Epithelial cell of esophagus (primary cell): ENCODE measurements at regions not wholly inside any gene's neighbourhood (a gene's known extent, or its start where the extent isn't known, plus 50 kb on each side); places are given as distances from the start of the nearest gene placed in this dataset.

Experiments
- DNase-seq: peaks from one replicate; pipeline ENCODE4 v3.0.0; 2010; ENCODE audit warnings: low read depth
- H3K4me3 ChIP-seq: 2 replicates; pipeline ENCODE4 v1.5.1; 2011; ENCODE audit warnings: mild to moderate bottlenecking, low read length, control low read depth
- TF ChIP-seq, protein P1 (sequence below): IDR thresholded peaks from 2 replicates; pipeline ENCODE4 v1.5.1; 2011; ENCODE audit warnings: low read depth, mild to moderate bottlenecking, low read length, control low read depth, inconsistent platforms; ENCODE audit not compliant: insufficient read depth; ENCODE audit errors: missing control alignments

GRCh38 chr21:19922122-19922521 is 1076.1 kb upstream of the NCAM2 start:
- no peak for DNase-seq
- H3K4me3 ChIP-seq: no peak overlapping the region
- TF ChIP-seq, protein P1, sequence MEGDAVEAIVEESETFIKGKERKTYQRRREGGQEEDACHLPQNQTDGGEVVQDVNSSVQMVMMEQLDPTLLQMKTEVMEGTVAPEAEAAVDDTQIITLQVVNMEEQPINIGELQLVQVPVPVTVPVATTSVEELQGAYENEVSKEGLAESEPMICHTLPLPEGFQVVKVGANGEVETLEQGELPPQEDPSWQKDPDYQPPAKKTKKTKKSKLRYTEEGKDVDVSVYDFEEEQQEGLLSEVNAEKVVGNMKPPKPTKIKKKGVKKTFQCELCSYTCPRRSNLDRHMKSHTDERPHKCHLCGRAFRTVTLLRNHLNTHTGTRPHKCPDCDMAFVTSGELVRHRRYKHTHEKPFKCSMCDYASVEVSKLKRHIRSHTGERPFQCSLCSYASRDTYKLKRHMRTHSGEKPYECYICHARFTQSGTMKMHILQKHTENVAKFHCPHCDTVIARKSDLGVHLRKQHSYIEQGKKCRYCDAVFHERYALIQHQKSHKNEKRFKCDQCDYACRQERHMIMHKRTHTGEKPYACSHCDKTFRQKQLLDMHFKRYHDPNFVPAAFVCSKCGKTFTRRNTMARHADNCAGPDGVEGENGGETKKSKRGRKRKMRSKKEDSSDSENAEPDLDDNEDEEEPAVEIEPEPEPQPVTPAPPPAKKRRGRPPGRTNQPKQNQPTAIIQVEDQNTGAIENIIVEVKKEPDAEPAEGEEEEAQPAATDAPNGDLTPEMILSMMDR: no peak

GRCh38 chr21:19935467-19935866 is 1062.7 kb upstream of the NCAM2 start:
- TF ChIP-seq, protein P1: no peak
- H3K4me3 ChIP-seq: no peak overlapping the region
- no peak for DNase-seq

- H3K4me3 ChIP-seq: no peak overlapping the region
- TF ChIP-seq, protein P1: no peak
- DNase-seq: no peak
Measured at GRCh38 chr21:19937619-19938018, 1060.6 kb upstream of the NCAM2 start.

DNA sequence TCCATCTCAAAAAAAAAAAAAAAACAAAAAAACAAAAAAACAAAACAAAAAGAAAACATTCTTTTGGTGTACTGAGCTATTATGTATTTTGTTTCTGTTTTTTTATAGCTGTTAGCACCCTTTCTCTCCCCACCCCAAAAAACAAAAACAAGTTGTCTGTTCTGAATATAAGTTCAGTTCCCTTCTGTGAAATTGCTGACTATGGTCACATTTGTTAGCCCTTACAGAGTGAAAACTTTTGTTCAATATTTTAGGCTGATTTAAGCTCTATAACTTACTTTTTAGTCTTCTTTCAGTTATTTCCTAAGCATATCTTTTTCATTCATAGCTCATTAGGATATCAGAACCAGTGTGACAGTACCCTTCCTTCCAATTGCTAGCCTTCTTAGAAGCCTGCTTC is 1056.6 kb upstream of the NCAM2 start:
- H3K4me3 ChIP-seq: no peak overlapping the region
- DNase-seq: no peak
- TF ChIP-seq, protein P1: no peak

- DNase-seq: no peak
- TF ChIP-seq, protein P1: no peak
- no peak overlapping the region for H3K4me3 ChIP-seq
Measured at GRCh38 chr21:19950347-19950746, 1047.9 kb upstream of the NCAM2 start.

- H3K4me3 ChIP-seq: no peak overlapping the region
- TF ChIP-seq, protein P1: no peak
- DNase-seq: no peak
Measured at GRCh38 chr21:19969156-19969555, 1029.1 kb upstream of the NCAM2 start.

DNA sequence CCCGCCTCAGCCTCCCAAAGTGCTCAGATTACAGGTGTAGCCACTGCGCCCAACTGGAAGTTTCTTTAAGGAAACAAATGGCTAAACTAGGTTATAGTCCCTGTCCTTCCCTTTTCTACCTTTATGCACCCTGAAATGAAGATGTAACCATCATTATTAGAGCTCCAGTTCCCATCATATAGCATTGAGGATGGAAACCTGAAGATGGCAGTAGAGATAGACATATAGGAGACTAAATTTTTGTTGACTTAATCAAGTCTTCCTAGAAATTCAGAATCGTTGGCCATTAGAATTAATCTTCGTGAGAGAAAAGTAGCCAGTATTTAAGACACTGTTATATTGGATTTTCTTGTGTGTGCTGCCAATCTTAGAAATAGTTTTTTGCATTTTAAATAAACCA is 1016.3 kb upstream of the NCAM2 start:
- TF ChIP-seq, protein P1: no peak
- H3K4me3 ChIP-seq: no peak overlapping the region
- no peak for DNase-seq
